Endothelial cell of umbilical vein (primary cell): ENCODE measurements at regions not wholly inside any gene's neighbourhood (a gene's known extent, or its start where the extent isn't known, plus 50 kb on each side); places are given as distances from the start of the nearest gene placed in this dataset.

Experiments used
- BruUV-seq: library from RNA; stranded (reverse); fragments of 400-500 nt; replicated peaks from 2 replicates; lab custom pipeline; 2021; lab: Mats Ljungman, UMichigan
- CTCF ChIA-PET: fragments of 300-600, 350-600 bp; sonication (Branson Sonifier 250); formaldehyde crosslinking; loops from one replicate; lab custom pipeline; 2021; ENCODE audit warnings: antibody characterized with exemption, inconsistent platforms; lab: Charles Lee
- POLR2A ChIA-PET: fragments of 300-600, 350-600 bp; sonication (Branson Sonifier 250); formaldehyde crosslinking; loops from one replicate; lab custom pipeline; 2021; ENCODE audit warnings: antibody characterized with exemption, inconsistent platforms; lab: Charles Lee
- DNase-seq: peaks from one replicate; pipeline ENCODE4 v3.0.0-alpha.2; 2011; ENCODE audit warnings: low read depth, low spot score
- FAIRE-seq: peaks from 2 replicates; lab custom pipeline; 2011; peaks lifted over from hg19 to GRCh38; lab: Jason Lieb, UNC
- H2AFZ ChIP-seq: 2 replicates; pipeline ENCODE4 v1.6.0; 2012; ENCODE audit warnings: low read depth, low read length, control low read depth, inconsistent platforms
- H3K27ac ChIP-seq: 2 replicates; pipeline ENCODE4 v1.5.1; 2011; ENCODE audit warnings: low read depth, mild to moderate bottlenecking, control low read depth, low read length, moderate library complexity; ENCODE audit not compliant: insufficient read depth
- H3K27me3 ChIP-seq, 2 experiments: 2 replicates each; pipeline versions ENCODE4 v1.6.0 to v1.6.1; 2011; ENCODE audit warnings: low read length in 2 of 2, mixed read lengths in 1 of 2; ENCODE audit not compliant: control insufficient read depth in 2 of 2, insufficient read depth in 2 of 2
- H3K36me3 ChIP-seq, 2 experiments: 2 replicates in 1 of 2; 3 replicates in 1 of 2; pipeline ENCODE4 v1.5.1; 2011; ENCODE audit warnings: low read length in 2 of 2, mild to moderate bottlenecking in 1 of 2, moderate library complexity in 1 of 2; ENCODE audit not compliant: control insufficient read depth in 2 of 2, insufficient read depth in 2 of 2; ENCODE audit errors: extremely low read depth in 1 of 2
- H3K4me1 ChIP-seq: 3 replicates; pipeline ENCODE4 v1.5.1; 2011; ENCODE audit warnings: mild to moderate bottlenecking, low read length; ENCODE audit not compliant: control insufficient read depth, insufficient read depth; ENCODE audit errors: extremely low read depth
- H3K4me2 ChIP-seq: 2 replicates; pipeline ENCODE4 v1.6.1; 2011; ENCODE audit warnings: low read length, control low read depth, mixed read lengths; ENCODE audit not compliant: insufficient read depth
- H3K4me3 ChIP-seq, 3 experiments: fragments of 200-600 bp in 1 of 3; sonication (generic), shearing (Covaris generic) in 1 of 3; replicated peaks in 1 of 3; 2 replicates each; pipeline ENCODE4 v1.5.1; 2011 to 2016; ENCODE audit warnings: control low read depth in 3 of 3, low read length in 3 of 3, mild to moderate bottlenecking in 2 of 3, inconsistent platforms in 1 of 3, low read depth in 1 of 3, moderate library complexity in 1 of 3; ENCODE audit not compliant: insufficient read depth in 1 of 3
- H3K79me2 ChIP-seq: 2 replicates; pipeline ENCODE4 v1.6.0; 2012; ENCODE audit warnings: low read length, inconsistent platforms; ENCODE audit not compliant: control insufficient read depth, insufficient read depth
- H3K9ac ChIP-seq: replicated peaks from 2 replicates; pipeline ENCODE3; 2011; ENCODE audit warnings: low read length, control low read depth; ENCODE audit not compliant: insufficient read depth; ENCODE audit errors: extremely low read depth
- H3K9me1 ChIP-seq: replicated peaks from 3 replicates; pipeline ENCODE4 v1.6.0; 2011; ENCODE audit warnings: mild to moderate bottlenecking, low read length; ENCODE audit not compliant: control insufficient read depth, insufficient read depth; ENCODE audit errors: extremely low read depth
- H3K9me3 ChIP-seq: replicated peaks from 2 replicates; pipeline ENCODE4 v1.5.1; 2012; ENCODE audit warnings: low read length, inconsistent platforms; ENCODE audit not compliant: control insufficient read depth, insufficient read depth
- H4K20me1 ChIP-seq: replicated peaks from 2 replicates; pipeline ENCODE3; 2011; ENCODE audit warnings: mild to moderate bottlenecking, low read length; ENCODE audit not compliant: control insufficient read depth, insufficient read depth; ENCODE audit errors: extremely low read depth
- CTCF ChIP-seq, 2 donors: IDR thresholded peaks; 1 replicate in 1 of 2; 2 replicates in 1 of 2; pipeline ENCODE4 v1.5.1; 2011; ENCODE audit warnings: low read length in 2 of 2, mild to moderate bottlenecking in 2 of 2, moderate library complexity in 2 of 2, control low read depth in 1 of 2, inconsistent platforms in 1 of 2, low read depth in 1 of 2; ENCODE audit not compliant: insufficient read depth in 1 of 2; ENCODE audit errors: extremely low read depth in 1 of 2
- EZH2 ChIP-seq: IDR thresholded peaks from 2 replicates; pipeline ENCODE4 v1.6.1; 2012; ENCODE audit warnings: borderline replicate concordance, low read depth, mild to moderate bottlenecking, moderate library complexity, low read length, inconsistent platforms; ENCODE audit not compliant: severe bottlenecking
- FOS ChIP-seq: IDR thresholded peaks from 2 replicates; pipeline ENCODE4 v1.6.1; 2011; ENCODE audit warnings: mild to moderate bottlenecking, low read length, moderate library complexity, borderline replicate concordance; ENCODE audit not compliant: insufficient read depth
- GATA2 ChIP-seq: IDR thresholded peaks from 2 replicates; pipeline ENCODE4 v1.7.0; 2011; ENCODE audit warnings: low read depth, mild to moderate bottlenecking, moderate library complexity, mixed read lengths, low read length; ENCODE audit not compliant: insufficient read length, insufficient read depth
- JUN ChIP-seq: IDR thresholded peaks from 2 replicates; pipeline ENCODE4 v1.6.1; 2011; ENCODE audit warnings: borderline replicate concordance, low read depth; ENCODE audit not compliant: insufficient read length, insufficient read depth
- MAX ChIP-seq: IDR thresholded peaks from 2 replicates; pipeline ENCODE4 v1.6.1; 2011; ENCODE audit not compliant: insufficient read depth, insufficient read length
- MYC ChIP-seq: IDR thresholded peaks from one replicate; pipeline ENCODE4 v1.6.1; 2011; ENCODE audit warnings: mild to moderate bottlenecking, low read depth, low read length
- POLR2A ChIP-seq: IDR thresholded peaks from 2 replicates; pipeline ENCODE4 v1.6.1; 2012; ENCODE audit warnings: low read depth, mild to moderate bottlenecking, control low read depth, low read length
- POLR2AphosphoS5 ChIP-seq: IDR thresholded peaks from 2 replicates; pipeline ENCODE4 v1.6.1; 2012; ENCODE audit warnings: low read depth, mild to moderate bottlenecking, control low read depth, low read length, moderate library complexity; ENCODE audit not compliant: insufficient read depth
- dilution Hi-C: fragments of 300-500 bp; cut with MboI; formaldehyde crosslinking; loops from one replicate; pipeline ENCODE4 v1.15.0; 2019; ENCODE audit warnings: low sequenced_read_pairs; ENCODE audit not compliant: extremely low pct_ligation_motif_present
- intact Hi-C: fragments of 100-400 bp; cut with micrococcal nuclease; formaldehyde crosslinking; loops from one replicate; pipeline ENCODE4 v1.10.0; 2022

DNA sequence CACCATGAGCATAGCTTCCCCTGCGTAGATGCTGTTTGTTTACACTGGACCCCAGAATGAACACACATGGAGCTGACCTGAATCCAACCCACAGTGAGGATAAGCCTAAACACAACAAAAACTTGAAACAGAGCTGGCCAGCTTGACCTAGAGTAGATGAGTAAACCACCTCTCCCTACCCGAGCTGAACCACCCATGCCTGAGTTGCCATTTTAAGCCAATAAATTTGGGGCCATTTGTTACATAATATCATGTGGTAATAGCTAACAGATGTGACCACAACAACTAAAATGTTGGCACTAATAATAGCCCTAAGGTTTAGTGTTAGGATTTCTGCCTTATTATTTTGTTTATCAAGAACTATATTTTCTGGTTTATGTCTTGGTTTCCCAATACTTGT is 103.2 kb upstream of the GRIK2 start:
- BruUV-seq, result no TSS peak
- DNase-seq (no peak), FAIRE-seq (no peak)
- no peaks in the 10 kb centered on the region for H4K20me1 ChIP-seq
- CTCF ChIA-PET, result no interaction called here
- H3K4me3 ChIP-seq, result no peak overlapping the region
- H3K9me3 ChIP-seq, result peaks cover 4% of the 10 kb centered on the region
- no peak overlapping the region for H3K27ac ChIP-seq
- no peak overlapping the region for H3K4me2 ChIP-seq
- POLR2A ChIA-PET, result no interaction called here
- H3K36me3 ChIP-seq, result no peaks in the 10 kb centered on the region
- H3K4me1 ChIP-seq, result no peaks in the 10 kb centered on the region
- no peaks in the 10 kb centered on the region for H3K27me3 ChIP-seq
- TF ChIP-seq FOS (no peak), POLR2AphosphoS5 (no peak), EZH2 (no peak), MYC (no peak), POLR2A (no peak), MAX (no peak), GATA2 (no peak), CTCF (IDR thresholded peaks at IDR 0.05; ENCODE audit: extremely low read depth in 1 of 2, insufficient read depth in 1 of 2, low read depth in 1 of 2, low read length in 2 of 2) (no peak), JUN (no peak)
- H3K79me2 ChIP-seq, result no peaks in the 10 kb centered on the region
- H3K9me1 ChIP-seq, result no peaks in the 10 kb centered on the region
- H3K9ac ChIP-seq, result no peak overlapping the region
- no peak overlapping the region for H2AFZ ChIP-seq
- intact Hi-C loops (no loop called here), dilution Hi-C loops (no loop called here)
